GM18498 (cell line): ENCODE measurements at regions not wholly inside any gene's neighbourhood (a gene's known extent, or its start where the extent isn't known, plus 50 kb on each side); places are given as distances from the start of the nearest gene placed in this dataset.
"Not testable (repeated sequence)": the region's sequence is repeated elsewhere in the genome, so short reads cannot be mapped to it uniquely, and the experiment has no call there.

Experiments
- ATAC-seq: cut with Tn5 transposase; IDR thresholded peaks from one replicate; pipeline ENCODE4 v1.9.1; 2021; ENCODE audit warnings: mild to moderate bottlenecking, moderate library complexity; ENCODE audit not compliant: unreplicated experiment

DNA sequence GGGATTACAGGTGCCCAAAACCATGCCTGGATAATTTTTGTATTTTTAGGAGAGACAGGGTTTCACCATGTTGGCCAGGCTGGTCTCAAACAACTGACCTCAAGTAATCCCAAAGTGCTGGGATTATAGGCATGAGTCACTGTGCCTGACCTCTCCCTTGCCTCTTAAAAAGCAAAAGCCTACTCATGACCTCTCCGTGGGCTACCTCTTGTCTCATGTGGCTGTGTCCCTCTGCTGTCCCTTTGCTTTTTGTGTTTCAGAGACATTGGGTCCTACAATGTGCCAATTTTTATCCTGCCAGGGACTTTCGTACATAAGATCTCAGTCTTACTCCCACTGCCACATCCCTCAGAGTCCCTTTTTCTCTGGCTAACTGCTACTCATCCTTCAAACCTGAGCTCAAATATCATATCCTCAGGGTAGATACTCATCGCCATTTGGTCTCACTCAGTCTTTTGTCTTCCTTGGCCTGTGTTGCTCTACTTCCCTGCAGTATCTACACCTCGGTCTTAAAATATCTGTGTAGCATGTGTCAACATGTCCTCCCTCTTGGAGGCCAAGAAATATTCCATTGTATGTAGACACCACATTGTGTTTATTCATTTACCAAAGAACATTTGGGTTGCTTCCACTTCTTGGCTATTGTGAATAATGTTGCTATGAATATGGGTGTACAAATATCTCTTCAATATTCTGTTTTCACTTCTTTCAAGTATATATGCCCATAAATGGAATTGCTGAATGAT lies 465.0 kb upstream of the KLF6 start:
- no peak for ATAC-seq

GRCh38 chr10:4247379-4247778 lies 462.4 kb upstream of the KLF6 start:
- ATAC-seq, result no peak

DNA sequence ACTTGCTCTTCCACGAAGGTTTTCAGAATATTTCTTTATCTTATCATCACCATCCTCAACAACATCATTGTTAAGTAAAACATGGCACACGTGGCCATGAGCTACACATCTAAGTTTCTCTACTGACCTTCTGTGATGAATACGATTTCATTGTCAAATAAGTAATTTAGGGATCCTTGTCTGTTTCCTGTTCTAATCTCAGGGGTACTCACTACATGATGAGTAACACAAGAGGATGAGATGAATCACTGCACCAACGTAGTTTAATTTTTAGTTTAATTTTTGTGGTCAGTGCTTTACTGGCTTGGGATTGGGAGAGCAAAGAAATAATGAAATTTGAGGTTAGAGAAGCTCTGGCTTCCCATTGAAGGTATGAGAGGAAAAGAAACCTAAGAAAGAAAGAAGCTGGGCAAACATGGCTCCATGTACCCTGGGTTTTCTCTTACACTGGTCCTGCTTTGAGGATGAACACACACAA lies 461.9 kb upstream of the KLF6 start:
- no peak for ATAC-seq

DNA sequence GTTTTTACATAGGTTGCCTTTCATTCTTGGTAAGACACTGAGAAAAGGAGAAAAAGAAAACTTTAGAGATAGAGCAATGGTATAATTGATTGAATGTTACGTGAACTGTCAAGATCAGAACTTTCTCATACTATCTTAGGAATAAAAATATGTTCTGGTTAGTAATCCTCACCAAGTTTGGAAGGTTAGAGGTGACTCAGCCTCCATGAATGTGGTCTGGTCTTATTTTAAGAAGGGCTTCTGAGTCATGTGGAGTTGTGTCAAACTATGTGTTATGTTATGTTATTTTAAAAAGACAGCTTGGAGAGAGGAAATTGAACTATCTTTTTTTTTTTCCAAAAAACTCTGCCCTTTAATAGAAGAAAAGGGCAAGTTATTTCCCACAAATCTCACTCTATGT lies 458.6 kb upstream of the KLF6 start:
- no peak for ATAC-seq

- ATAC-seq, result no peak
Observed at GRCh38 chr10:4243169-4243568, 458.2 kb upstream of the KLF6 start.

GRCh38 chr10:4242561-4243035 lies 457.6 kb upstream of the KLF6 start:
- no peak for ATAC-seq

- ATAC-seq, result no peak
Observed at GRCh38 chr10:4241724-4242345, 456.8 kb upstream of the KLF6 start.

GRCh38 chr10:4240608-4241197 lies 455.7 kb upstream of the KLF6 start:
- ATAC-seq, result no peak

- no peak for ATAC-seq
Observed at GRCh38 chr10:4239186-4239585, 454.2 kb upstream of the KLF6 start.

- ATAC-seq, result not testable (repeated sequence)
Observed at GRCh38 chr10:4236905-4237304, 451.9 kb upstream of the KLF6 start.

GRCh38 chr10:4234661-4235060 lies 449.7 kb upstream of the KLF6 start:
- no peak for ATAC-seq

DNA sequence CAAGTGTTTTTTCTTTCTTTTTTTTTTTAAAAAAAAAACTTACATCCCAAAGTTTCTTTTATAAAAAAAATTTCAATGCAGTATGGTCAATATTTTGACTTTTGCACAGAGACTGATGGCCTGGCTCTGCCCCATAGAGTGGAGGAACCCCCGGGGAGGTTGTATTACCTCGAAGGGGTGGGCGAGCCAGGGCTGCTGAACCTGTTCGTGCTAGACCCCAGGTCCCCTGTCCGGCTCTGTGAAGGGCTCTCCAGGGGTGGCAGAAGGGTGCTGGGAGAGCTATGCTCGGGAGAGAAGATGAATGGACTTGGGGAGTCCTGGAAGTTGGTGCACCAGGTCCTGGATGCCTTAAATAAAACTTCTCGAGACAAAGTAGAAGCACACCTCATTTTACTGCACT lies 446.4 kb upstream of the KLF6 start:
- ATAC-seq, result no peak

- no peak for ATAC-seq
Observed at GRCh38 chr10:4230036-4230435, 445.0 kb upstream of the KLF6 start.

GRCh38 chr10:4229106-4229505 lies 444.1 kb upstream of the KLF6 start:
- ATAC-seq, result no peak

DNA sequence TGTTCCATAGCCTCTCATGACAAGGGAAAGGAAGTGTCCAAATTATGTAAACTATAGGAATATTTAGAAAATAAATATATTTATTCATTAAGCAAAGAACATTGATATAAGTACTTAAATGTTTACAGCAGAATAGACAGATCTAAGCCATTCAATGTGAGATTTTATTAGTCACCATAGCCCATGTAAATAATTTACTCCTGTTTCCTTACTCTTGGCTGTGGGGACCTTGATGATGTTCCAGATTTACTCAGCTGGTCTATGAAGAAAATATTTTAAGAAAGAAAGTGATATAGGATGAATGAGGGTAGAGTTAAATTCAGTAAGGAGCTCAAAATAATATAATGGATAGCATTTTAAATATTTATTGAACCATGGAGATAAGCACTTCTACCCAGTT lies 442.6 kb upstream of the KLF6 start:
- no peak for ATAC-seq

- no peak for ATAC-seq
Observed at GRCh38 chr10:4226941-4227540, 442.0 kb upstream of the KLF6 start.

DNA sequence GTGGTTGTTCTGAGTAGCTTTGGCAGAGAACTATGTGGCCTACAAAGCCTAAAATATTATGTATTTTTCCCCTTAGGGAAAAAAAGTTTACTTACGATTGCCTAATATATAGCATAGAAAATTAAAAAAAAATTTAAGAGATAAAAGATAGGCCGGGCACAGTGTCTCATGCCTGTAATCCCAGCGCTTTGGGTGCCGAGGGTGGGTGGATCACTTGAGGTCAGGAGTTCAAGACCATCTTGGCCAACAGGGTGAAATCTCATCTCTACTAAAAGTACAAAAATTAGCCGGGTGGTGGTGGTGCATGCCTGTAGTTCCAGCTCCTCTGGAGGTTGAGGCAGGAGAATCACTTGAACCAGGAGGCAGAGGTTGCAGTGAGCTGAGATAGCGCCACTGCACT lies 439.2 kb upstream of the KLF6 start:
- no peak for ATAC-seq

GRCh38 chr10:4221310-4221709 lies 436.3 kb upstream of the KLF6 start:
- ATAC-seq, result not testable (repeated sequence)

- ATAC-seq, result no peak
Observed at GRCh38 chr10:4219901-4220300, 434.9 kb upstream of the KLF6 start.

- no peak for ATAC-seq
Observed at GRCh38 chr10:4217653-4218052, 432.6 kb upstream of the KLF6 start.

GRCh38 chr10:4217187-4217586 lies 432.2 kb upstream of the KLF6 start:
- no peak for ATAC-seq

- ATAC-seq, result no peak
Observed at GRCh38 chr10:4216726-4217125, 431.7 kb upstream of the KLF6 start.
